ENCODE measurements at regions not wholly inside any gene's neighbourhood (a gene's known extent, or its start where the extent isn't known, plus 50 kb on each side); places are given as distances from the start of the nearest gene placed in this dataset.

GRCh38 chr9:81476813-81477490, 212.4 kb downstream of the TLE1 start:
- H3K4me3 ChIP-seq (replicated peaks; ENCODE audit: low read depth, low read length), result no peak overlapping the region
- TF ChIP-seq, protein P1, sequence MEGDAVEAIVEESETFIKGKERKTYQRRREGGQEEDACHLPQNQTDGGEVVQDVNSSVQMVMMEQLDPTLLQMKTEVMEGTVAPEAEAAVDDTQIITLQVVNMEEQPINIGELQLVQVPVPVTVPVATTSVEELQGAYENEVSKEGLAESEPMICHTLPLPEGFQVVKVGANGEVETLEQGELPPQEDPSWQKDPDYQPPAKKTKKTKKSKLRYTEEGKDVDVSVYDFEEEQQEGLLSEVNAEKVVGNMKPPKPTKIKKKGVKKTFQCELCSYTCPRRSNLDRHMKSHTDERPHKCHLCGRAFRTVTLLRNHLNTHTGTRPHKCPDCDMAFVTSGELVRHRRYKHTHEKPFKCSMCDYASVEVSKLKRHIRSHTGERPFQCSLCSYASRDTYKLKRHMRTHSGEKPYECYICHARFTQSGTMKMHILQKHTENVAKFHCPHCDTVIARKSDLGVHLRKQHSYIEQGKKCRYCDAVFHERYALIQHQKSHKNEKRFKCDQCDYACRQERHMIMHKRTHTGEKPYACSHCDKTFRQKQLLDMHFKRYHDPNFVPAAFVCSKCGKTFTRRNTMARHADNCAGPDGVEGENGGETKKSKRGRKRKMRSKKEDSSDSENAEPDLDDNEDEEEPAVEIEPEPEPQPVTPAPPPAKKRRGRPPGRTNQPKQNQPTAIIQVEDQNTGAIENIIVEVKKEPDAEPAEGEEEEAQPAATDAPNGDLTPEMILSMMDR (IDR thresholded peaks at IDR 0.05; ENCODE audit: low read length, missing control alignments), result no peak
- no peak for DNase-seq (ENCODE audit: low read depth)

GRCh38 chr9:81474792-81475191, 214.6 kb downstream of the TLE1 start:
- no peak overlapping the region for H3K4me3 ChIP-seq (replicated peaks; ENCODE audit: low read depth, low read length)
- TF ChIP-seq, protein P1 (IDR thresholded peaks at IDR 0.05; ENCODE audit: low read length, missing control alignments), result no peak
- DNase-seq (ENCODE audit: low read depth), result no peak

DNA sequence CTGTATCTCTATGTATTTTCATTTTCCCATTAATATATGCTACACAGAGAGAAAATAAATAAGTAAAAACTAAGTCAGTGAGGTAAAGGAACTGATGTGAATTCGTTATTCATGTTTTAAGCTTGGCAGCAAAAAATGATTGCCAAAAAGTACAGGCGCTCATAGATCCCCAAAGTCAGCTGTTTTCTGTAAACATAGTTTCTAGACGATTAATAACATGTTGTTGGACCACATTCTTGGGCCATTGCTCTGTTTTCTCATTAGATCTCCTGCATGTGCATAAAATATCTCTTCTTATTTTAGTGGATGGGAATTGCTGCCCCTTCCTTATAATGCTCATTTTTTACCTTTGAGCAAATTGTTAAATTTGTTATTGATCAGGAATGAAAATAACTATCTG, 215.2 kb downstream of the TLE1 start:
- TF ChIP-seq, protein P1 (IDR thresholded peaks at IDR 0.05; ENCODE audit: low read length, missing control alignments), result no peak

GRCh38 chr9:81473708-81474107, 215.6 kb downstream of the TLE1 start:
- H3K4me3 ChIP-seq (replicated peaks; ENCODE audit: low read depth, low read length), result no peak overlapping the region
- TF ChIP-seq, protein P1 (IDR thresholded peaks at IDR 0.05; ENCODE audit: low read length, missing control alignments), result no peak
- no peak for DNase-seq (ENCODE audit: low read depth)

More for the DNA sequence above, 215.2 kb downstream of the TLE1 start:
- no peak for DNase-seq (ENCODE audit: low read depth)
- H3K4me3 ChIP-seq (replicated peaks; ENCODE audit: low read depth, low read length), result no peak overlapping the region

DNA sequence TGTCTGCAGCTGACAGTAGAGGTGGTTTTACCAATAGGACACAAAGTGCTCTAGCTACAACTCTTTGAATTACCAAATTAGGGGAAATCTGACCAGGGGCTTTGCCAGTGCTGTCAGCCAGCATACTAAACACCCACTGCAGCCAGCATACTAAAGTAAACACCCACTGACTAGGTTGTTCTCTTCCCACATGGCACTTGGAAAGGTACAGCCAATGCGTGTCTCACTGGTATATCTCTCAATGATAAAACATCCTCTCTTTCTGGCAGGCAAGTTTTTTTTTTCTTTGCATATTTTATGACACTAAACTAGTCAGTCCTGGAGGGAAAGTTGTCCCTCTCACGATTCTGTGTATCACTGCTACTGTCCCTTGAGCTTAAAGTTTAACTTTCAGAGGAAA, 216.1 kb downstream of the TLE1 start:
- DNase-seq (ENCODE audit: low read depth), result no peak
- TF ChIP-seq, protein P1 (IDR thresholded peaks at IDR 0.05; ENCODE audit: low read length, missing control alignments), result no peak
- no peak overlapping the region for H3K4me3 ChIP-seq (replicated peaks; ENCODE audit: low read depth, low read length)

- H3K4me3 ChIP-seq (replicated peaks; ENCODE audit: low read depth, low read length), result no peak overlapping the region
- TF ChIP-seq, protein P1 (IDR thresholded peaks at IDR 0.05; ENCODE audit: low read length, missing control alignments), result no peak
- DNase-seq (ENCODE audit: low read depth), result no peak
Observed at GRCh38 chr9:81472701-81473100, 216.6 kb downstream of the TLE1 start.

GRCh38 chr9:81470864-81471263, 218.5 kb downstream of the TLE1 start:
- DNase-seq (ENCODE audit: low read depth), result no peak
- TF ChIP-seq, protein P1 (IDR thresholded peaks at IDR 0.05; ENCODE audit: low read length, missing control alignments), result no peak
- no peak overlapping the region for H3K4me3 ChIP-seq (replicated peaks; ENCODE audit: low read depth, low read length)

Data from fibroblast of pulmonary artery (primary cell).